ENCODE measurements at regions not wholly inside any gene's neighbourhood (a gene's known extent, or its start where the extent isn't known, plus 50 kb on each side); places are given as distances from the start of the nearest gene placed in this dataset.

GRCh38 chr6:44580901-44581300, 193.4 kb downstream of the CDC5L start (continued):
- TF ChIP-seq EP300 (conservative IDR thresholded peaks at IDR 0.05; ENCODE audit: poor library complexity, severe bottlenecking) = no peak

DNA sequence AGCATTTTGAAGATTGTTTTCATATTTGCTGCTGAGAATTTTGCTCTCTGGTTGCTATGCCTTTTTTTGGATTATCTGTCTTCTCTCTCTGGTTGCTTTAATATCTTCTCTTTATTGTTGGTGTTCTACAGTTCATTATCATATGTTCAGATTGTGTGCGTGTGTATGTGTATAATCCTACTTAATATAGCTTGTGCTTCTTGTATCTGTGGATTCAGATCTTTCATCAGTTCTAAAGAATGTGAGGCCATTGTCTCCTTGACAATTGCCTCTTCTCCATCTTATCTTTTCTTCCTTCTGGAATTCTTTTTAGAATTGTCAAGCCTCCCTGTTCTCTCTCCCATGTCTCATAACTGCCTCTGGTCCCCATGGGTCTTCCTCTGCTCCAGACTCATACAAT, 195.4 kb downstream of the CDC5L start:
- H2AFZ ChIP-seq (ENCODE audit: low read depth, low read length) = no peak overlapping the region

GRCh38 chr6:44590471-44590870, 203.0 kb downstream of the CDC5L start:
- no peaks in the 10 kb centered on the region for H3K36me3 ChIP-seq (ENCODE audit: insufficient read depth, low read length)

More for the DNA sequence above, 195.4 kb downstream of the CDC5L start:
- H3K79me2 ChIP-seq (replicated peaks; ENCODE audit: insufficient read depth, low read length) = no peaks in the 10 kb centered on the region
- H3K27me3 ChIP-seq (ENCODE audit: insufficient read depth, low read depth, low read length) = no peaks in the 10 kb centered on the region
- H3K9me2 ChIP-seq (ENCODE audit: insufficient read depth, low read length) = no peaks in the 10 kb centered on the region
- H4K20me1 ChIP-seq (ENCODE audit: insufficient read depth) = no peaks in the 10 kb centered on the region
- no peak overlapping the region for H3K9ac ChIP-seq (ENCODE audit: low read length)
- H3K9me3 ChIP-seq (ENCODE audit: low read length) = peaks cover 10% of the 10 kb centered on the region
- H3K36me3 ChIP-seq (ENCODE audit: insufficient read depth, low read length) = no peaks in the 10 kb centered on the region
- no peak for TF ChIP-seq SMC3 (conservative IDR thresholded peaks at IDR 0.05; ENCODE audit: poor library complexity)
- TF ChIP-seq, protein P1, sequence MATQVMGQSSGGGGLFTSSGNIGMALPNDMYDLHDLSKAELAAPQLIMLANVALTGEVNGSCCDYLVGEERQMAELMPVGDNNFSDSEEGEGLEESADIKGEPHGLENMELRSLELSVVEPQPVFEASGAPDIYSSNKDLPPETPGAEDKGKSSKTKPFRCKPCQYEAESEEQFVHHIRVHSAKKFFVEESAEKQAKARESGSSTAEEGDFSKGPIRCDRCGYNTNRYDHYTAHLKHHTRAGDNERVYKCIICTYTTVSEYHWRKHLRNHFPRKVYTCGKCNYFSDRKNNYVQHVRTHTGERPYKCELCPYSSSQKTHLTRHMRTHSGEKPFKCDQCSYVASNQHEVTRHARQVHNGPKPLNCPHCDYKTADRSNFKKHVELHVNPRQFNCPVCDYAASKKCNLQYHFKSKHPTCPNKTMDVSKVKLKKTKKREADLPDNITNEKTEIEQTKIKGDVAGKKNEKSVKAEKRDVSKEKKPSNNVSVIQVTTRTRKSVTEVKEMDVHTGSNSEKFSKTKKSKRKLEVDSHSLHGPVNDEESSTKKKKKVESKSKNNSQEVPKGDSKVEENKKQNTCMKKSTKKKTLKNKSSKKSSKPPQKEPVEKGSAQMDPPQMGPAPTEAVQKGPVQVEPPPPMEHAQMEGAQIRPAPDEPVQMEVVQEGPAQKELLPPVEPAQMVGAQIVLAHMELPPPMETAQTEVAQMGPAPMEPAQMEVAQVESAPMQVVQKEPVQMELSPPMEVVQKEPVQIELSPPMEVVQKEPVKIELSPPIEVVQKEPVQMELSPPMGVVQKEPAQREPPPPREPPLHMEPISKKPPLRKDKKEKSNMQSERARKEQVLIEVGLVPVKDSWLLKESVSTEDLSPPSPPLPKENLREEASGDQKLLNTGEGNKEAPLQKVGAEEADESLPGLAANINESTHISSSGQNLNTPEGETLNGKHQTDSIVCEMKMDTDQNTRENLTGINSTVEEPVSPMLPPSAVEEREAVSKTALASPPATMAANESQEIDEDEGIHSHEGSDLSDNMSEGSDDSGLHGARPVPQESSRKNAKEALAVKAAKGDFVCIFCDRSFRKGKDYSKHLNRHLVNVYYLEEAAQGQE (IDR thresholded peaks at IDR 0.05; ENCODE audit: borderline replicate concordance) = no peak
- TF ChIP-seq MXI1 (conservative IDR thresholded peaks at IDR 0.05; ENCODE audit: poor library complexity, severe bottlenecking) = no peak
- TF ChIP-seq EP300 (conservative IDR thresholded peaks at IDR 0.05; ENCODE audit: poor library complexity, severe bottlenecking) = no peak
- no peak for TF ChIP-seq POLR2AphosphoS5 (IDR thresholded peaks at IDR 0.05)
- H3K4me2 ChIP-seq (ENCODE audit: low read length) = no peak overlapping the region
- no peak overlapping the region for H3K4me3 ChIP-seq (ENCODE audit: low read length)
- no peaks in the 10 kb centered on the region for H3F3A ChIP-seq (ENCODE audit: insufficient read depth, low read length, poor library complexity, severe bottlenecking)
- H3K27ac ChIP-seq (ENCODE audit: low read length) = no peak overlapping the region

More at GRCh38 chr6:44590471-44590870, 203.0 kb downstream of the CDC5L start:
- Histone ChIP-seq H2AFZ (ENCODE audit: low read depth, low read length) (no peak overlapping the region), H3K4me2 (ENCODE audit: low read length) (no peak overlapping the region), H3F3A (ENCODE audit: insufficient read depth, low read length, poor library complexity, severe bottlenecking) (no peaks in the 10 kb centered on the region), H3K9me3 (ENCODE audit: low read length) (no peaks in the 10 kb centered on the region), H3K27me3 (ENCODE audit: insufficient read depth, low read depth, low read length) (no peaks in the 10 kb centered on the region), H3K27ac (ENCODE audit: low read length) (no peak overlapping the region), H3K79me2 (replicated peaks; ENCODE audit: insufficient read depth, low read length) (no peaks in the 10 kb centered on the region), H3K4me3 (ENCODE audit: low read length) (no peak overlapping the region), H4K20me1 (ENCODE audit: insufficient read depth) (no peaks in the 10 kb centered on the region), H3K9me2 (ENCODE audit: insufficient read depth, low read length) (no peaks in the 10 kb centered on the region), H3K9ac (ENCODE audit: low read length) (no peak overlapping the region)
- TF ChIP-seq EP300 (conservative IDR thresholded peaks at IDR 0.05; ENCODE audit: poor library complexity, severe bottlenecking) = no peak
- TF ChIP-seq, protein P1 (IDR thresholded peaks at IDR 0.05; ENCODE audit: borderline replicate concordance) = no peak
- TF ChIP-seq, protein P2, sequence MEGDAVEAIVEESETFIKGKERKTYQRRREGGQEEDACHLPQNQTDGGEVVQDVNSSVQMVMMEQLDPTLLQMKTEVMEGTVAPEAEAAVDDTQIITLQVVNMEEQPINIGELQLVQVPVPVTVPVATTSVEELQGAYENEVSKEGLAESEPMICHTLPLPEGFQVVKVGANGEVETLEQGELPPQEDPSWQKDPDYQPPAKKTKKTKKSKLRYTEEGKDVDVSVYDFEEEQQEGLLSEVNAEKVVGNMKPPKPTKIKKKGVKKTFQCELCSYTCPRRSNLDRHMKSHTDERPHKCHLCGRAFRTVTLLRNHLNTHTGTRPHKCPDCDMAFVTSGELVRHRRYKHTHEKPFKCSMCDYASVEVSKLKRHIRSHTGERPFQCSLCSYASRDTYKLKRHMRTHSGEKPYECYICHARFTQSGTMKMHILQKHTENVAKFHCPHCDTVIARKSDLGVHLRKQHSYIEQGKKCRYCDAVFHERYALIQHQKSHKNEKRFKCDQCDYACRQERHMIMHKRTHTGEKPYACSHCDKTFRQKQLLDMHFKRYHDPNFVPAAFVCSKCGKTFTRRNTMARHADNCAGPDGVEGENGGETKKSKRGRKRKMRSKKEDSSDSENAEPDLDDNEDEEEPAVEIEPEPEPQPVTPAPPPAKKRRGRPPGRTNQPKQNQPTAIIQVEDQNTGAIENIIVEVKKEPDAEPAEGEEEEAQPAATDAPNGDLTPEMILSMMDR (IDR thresholded peaks at IDR 0.05; ENCODE audit: poor library complexity, severe bottlenecking) = no peak
- no peak for TF ChIP-seq EZH2 (IDR thresholded peaks at IDR 0.05; ENCODE audit: borderline replicate concordance, insufficient read depth, low read length, poor library complexity, severe bottlenecking)
- TF ChIP-seq MXI1 (conservative IDR thresholded peaks at IDR 0.05; ENCODE audit: poor library complexity, severe bottlenecking) = no peak
- no peak for TF ChIP-seq TAF1 (IDR thresholded peaks at IDR 0.05; ENCODE audit: low read depth)
- TF ChIP-seq POLR2AphosphoS5 (IDR thresholded peaks at IDR 0.05) = no peak
- no peak for TF ChIP-seq SMC3 (conservative IDR thresholded peaks at IDR 0.05; ENCODE audit: poor library complexity)
- no peak for TF ChIP-seq RAD21 (conservative IDR thresholded peaks at IDR 0.05)

All from neural cell (in vitro differentiated cells).